K562 (cell line): ENCODE measurements at regions not wholly inside any gene's neighbourhood (a gene's known extent, or its start where the extent isn't known, plus 50 kb on each side); places are given as distances from the start of the nearest gene placed in this dataset.

Experiments used
- ATAC-seq: fragments of 200-7000 bp; cut with Tn5 transposase; 3 replicates; pipeline ENCODE4 v1.9.1; 2020; ENCODE audit warnings: moderate library complexity
- BruUV-seq: library from RNA; stranded (reverse); fragments of 400-500 nt; replicated peaks from 2 replicates; lab custom pipeline; 2021; lab: Mats Ljungman, UMichigan
- CTCF ChIA-PET: fragments of 300-600 bp; formaldehyde crosslinking; extraction: SDS; loops from one replicate; lab custom pipeline; 2021; ENCODE audit warnings: low intra/inter-chr PET ratio; lab: Yijun Ruan, JAX
- POLR2A ChIA-PET: fragments of 300-600, 350-650 bp; sonication (Branson Sonifier 250); formaldehyde crosslinking; extraction: SDS; loops from one replicate; lab custom pipeline; 2021; ENCODE audit warnings: antibody characterized with exemption, inconsistent platforms; lab: Yijun Ruan, JAX
- DNase-seq, 4 experiments: peaks; one replicate each; pipeline versions ENCODE4 v3.0.0 to v3.0.0-alpha.2; 2011 to 2018; ENCODE audit warnings: low spot score in 3 of 4, mixed read lengths in 3 of 4; ENCODE audit errors: extremely low read depth in 1 of 4
- FAIRE-seq: peaks from 2 replicates; lab custom pipeline; 2011; peaks lifted over from hg19 to GRCh38; lab: Jason Lieb, UNC
- H2AFZ ChIP-seq: 2 replicates; pipeline ENCODE4 v1.6.0; 2011; ENCODE audit warnings: low read depth, low read length, control low read depth, inconsistent platforms
- H3K27ac ChIP-seq: fragments of 200-600 bp; 3 replicates; pipeline ENCODE4 v1.8.0; 2011; ENCODE audit warnings: low read depth, mild to moderate bottlenecking, control low read depth, inconsistent platforms, low read length, moderate library complexity, mixed read lengths; ENCODE audit errors: extremely low read depth
- H3K27me3 ChIP-seq, 2 experiments: fragments of 300-600 bp in 1 of 2; 2 replicates in 1 of 2; 3 replicates in 1 of 2; pipeline versions ENCODE4 v1.6.0 to v1.8.0; 2011; ENCODE audit warnings: inconsistent platforms in 2 of 2, low read length in 2 of 2, mild to moderate bottlenecking in 1 of 2, mixed read lengths in 1 of 2, moderate library complexity in 1 of 2; ENCODE audit not compliant: control insufficient read depth in 2 of 2, insufficient read depth in 2 of 2
- H3K36me3 ChIP-seq: fragments of 300-600 bp; 3 replicates; pipeline ENCODE4 v1.8.0; 2011; ENCODE audit warnings: mild to moderate bottlenecking, low read length, inconsistent platforms; ENCODE audit not compliant: control insufficient read depth, insufficient read depth
- H3K4me1 ChIP-seq, 2 experiments: fragments of 200-600 bp in 1 of 2; replicated peaks in 1 of 2; 2 replicates in 1 of 2; 3 replicates in 1 of 2; pipeline versions ENCODE4 v1.5.1 to v1.8.0; 2011; ENCODE audit warnings: inconsistent platforms in 2 of 2, low read length in 2 of 2, mild to moderate bottlenecking in 1 of 2, mixed read lengths in 1 of 2, moderate library complexity in 1 of 2; ENCODE audit not compliant: control insufficient read depth in 2 of 2, insufficient read depth in 2 of 2
- H3K4me2 ChIP-seq: 2 replicates; pipeline ENCODE4 v1.6.1; 2011; ENCODE audit warnings: low read length, control low read depth, inconsistent platforms, mixed read lengths; ENCODE audit not compliant: insufficient read depth
- H3K4me3 ChIP-seq: fragments of 200-600 bp; sonication (generic), shearing (Covaris generic); 2 replicates; pipeline ENCODE4 v1.5.1; 2016; ENCODE audit warnings: control low read depth, inconsistent platforms
- H3K79me2 ChIP-seq: fragments of 200-600 bp; 3 replicates; pipeline ENCODE4 v1.8.0; 2011; ENCODE audit warnings: low read length, inconsistent platforms; ENCODE audit not compliant: control insufficient read depth, insufficient read depth
- H3K9ac ChIP-seq, 2 experiments: 2 replicates each; pipeline versions ENCODE4 v1.6.0 to v1.6.1; 2011; ENCODE audit warnings: low read depth in 2 of 2, low read length in 2 of 2, control low read depth in 1 of 2, inconsistent platforms in 1 of 2, mild to moderate bottlenecking in 1 of 2, mixed read lengths in 1 of 2; ENCODE audit not compliant: insufficient read depth in 1 of 2
- H3K9me1 ChIP-seq: one replicate; pipeline ENCODE4 v1.6.0; 2011; ENCODE audit warnings: inconsistent platforms, mild to moderate bottlenecking, low read length, moderate library complexity; ENCODE audit not compliant: control insufficient read depth, insufficient read depth
- H3K9me3 ChIP-seq: replicated peaks from 2 replicates; pipeline ENCODE4 v1.5.1; 2011; ENCODE audit warnings: low read depth, low read length, inconsistent platforms; ENCODE audit not compliant: control insufficient read depth, insufficient read depth
- H4K20me1 ChIP-seq: replicated peaks from 2 replicates; pipeline ENCODE4 v1.6.1; 2011; ENCODE audit warnings: low read length, inconsistent platforms, mixed read lengths; ENCODE audit not compliant: control insufficient read depth, insufficient read depth
- ARHGAP35 ChIP-seq: fragments of 450-650 bp; IDR thresholded peaks from 2 replicates; pipeline ENCODE4 v1.6.1; 2018; ENCODE audit not compliant: partially characterized antibody
- CBX3 ChIP-seq, 2 experiments: IDR thresholded peaks; 1 replicate in 1 of 2; 2 replicates in 1 of 2; pipeline ENCODE4 v1.6.1; 2012; ENCODE audit warnings: inconsistent platforms in 2 of 2, low read length in 2 of 2, borderline replicate concordance in 1 of 2, control low read depth in 1 of 2
- FOXA3 ChIP-seq, 2 experiments: fragments of 450-650 bp in 1 of 2; sonication (generic) in 1 of 2; formaldehyde crosslinking; IDR thresholded peaks in 1 of 2; conservative IDR thresholded peaks in 1 of 2; 2 replicates each; pipeline versions ENCODE4 v1.4.0 to v1.8.0; 2020 to 2022; ENCODE audit warnings: mild to moderate bottlenecking in 2 of 2, missing genetic modification reagents in 1 of 2
- FOXP1 ChIP-seq: sonication (generic); formaldehyde crosslinking; IDR thresholded peaks from 2 replicates; pipeline ENCODE4 v1.8.0; 2022; ENCODE audit warnings: mild to moderate bottlenecking, missing genetic modification reagents
- GATAD2A ChIP-seq: fragments of 450-650 bp; IDR thresholded peaks from 2 replicates; pipeline ENCODE4 v1.6.1; 2017
- JUNB ChIP-seq: fragments of 450-650 bp; formaldehyde crosslinking; conservative IDR thresholded peaks from 2 replicates; pipeline ENCODE4 v1.4.0; 2020; ENCODE audit warnings: mild to moderate bottlenecking
- MYC ChIP-seq, 2 experiments: fragments of 250-450 bp in 1 of 2; sonication (Bioruptor Pico) in 1 of 2; IDR thresholded peaks; 2 replicates each; pipeline versions ENCODE4 v1.5.1 to v1.6.1; 2012 to 2021; ENCODE audit warnings: low read depth in 2 of 2, borderline replicate concordance in 1 of 2, improper control_type of control experiment in 1 of 2, low read length in 1 of 2, mild to moderate bottlenecking in 1 of 2, moderate library complexity in 1 of 2
- NR3C1 ChIP-seq: sonication (generic); formaldehyde crosslinking; IDR thresholded peaks from 2 replicates; pipeline ENCODE4 v1.8.1; 2022; ENCODE audit warnings: missing genetic modification reagents
- OTX1 ChIP-seq: fragments of 450-650 bp; formaldehyde crosslinking; IDR thresholded peaks from 2 replicates; pipeline ENCODE4 v1.4.0; 2022; ENCODE audit warnings: mild to moderate bottlenecking
- POLR2G ChIP-seq: fragments of 200-400 bp; formaldehyde crosslinking; IDR thresholded peaks from 2 replicates; pipeline ENCODE4 v1.6.1; 2017; ENCODE audit warnings: low read depth, mild to moderate bottlenecking, antibody characterized with exemption, low read length, moderate library complexity
- RBM14 ChIP-seq: fragments of 200-400 bp; formaldehyde crosslinking; IDR thresholded peaks from 2 replicates; pipeline ENCODE4 v1.6.1; 2018; ENCODE audit warnings: low read depth, mild to moderate bottlenecking, low read length, moderate library complexity, borderline replicate concordance; ENCODE audit not compliant: insufficient read depth
- SMAD1 ChIP-seq: fragments of 150-350 bp; IDR thresholded peaks from 2 replicates; pipeline ENCODE4 v1.6.1; 2014; ENCODE audit warnings: low read length, low read depth; ENCODE audit not compliant: partially characterized antibody
- TGIF2 ChIP-seq: sonication (generic); formaldehyde crosslinking; IDR thresholded peaks from 2 replicates; pipeline ENCODE4 v1.8.1; 2022; ENCODE audit warnings: mild to moderate bottlenecking, missing genetic modification reagents, moderate library complexity
- ZNF217 ChIP-seq: sonication (generic); formaldehyde crosslinking; IDR thresholded peaks from 2 replicates; pipeline ENCODE4 v1.8.0; 2022; ENCODE audit warnings: mild to moderate bottlenecking, missing genetic modification reagents
- ZNF766 ChIP-seq: fragments of 200-800 bp; sonication (Bioruptor generic); conservative IDR thresholded peaks from 2 replicates; pipeline ENCODE4 v1.6.1; 2016; ENCODE audit warnings: missing genetic modification characterization, missing compliant biosample characterization
- WGBS: fragments of 100-300 bp; shearing (Covaris generic); methylation state at CpG from one replicate; pipeline ENCODE4 v1.1.6; 2016; ENCODE audit warnings: low coverage, mixed read lengths; ENCODE audit not compliant: insufficient coverage; ENCODE audit errors: missing lambda C conversion rate; 5-methylcytosine and 5-hydroxymethylcytosine counted together
- in situ Hi-C: fragments of 300-500 bp; cut with MboI; formaldehyde crosslinking; loops from 4 replicates; pipeline ENCODE4 v1.15.0; 2018; ENCODE audit warnings: inconsistent platforms, mixed read lengths
- intact Hi-C: fragments of 100-400 bp; cut with micrococcal nuclease; formaldehyde crosslinking; loops from 2 replicates; pipeline ENCODE4 v1.14.2; 2022
- TF ChIP-seq, protein P1 (sequence below): fragments of 250-450 bp; sonication (Bioruptor Pico); IDR thresholded peaks from 2 replicates; pipeline ENCODE4 v1.4.0; 2020; ENCODE audit warnings: mild to moderate bottlenecking, moderate library complexity
- TF ChIP-seq, protein P2 (sequence below): fragments of 450-650 bp; IDR thresholded peaks from 2 replicates; pipeline ENCODE4 v1.6.1; 2016; ENCODE audit warnings: borderline replicate concordance

- no peaks in the 10 kb centered on the region for H3K9me3 ChIP-seq
- DNase-seq (no peak), ATAC-seq (no peak), FAIRE-seq (no peak)
- ChIA-PET CTCF (no interaction called here), POLR2A (interaction anchor here (0.6 kb wide), 1 partner anchor 772 kb away, joined by 4 read pairs; no protein-coding TSS in a partner anchor)
- BruUV-seq, result no TSS peak
- WGBS, result 1% methylated on average over 9 of the region's 16 CpGs
- no peak overlapping the region for H2AFZ ChIP-seq
- in situ Hi-C loops (no loop called here), intact Hi-C loops (loop anchor here (10.0 kb wide), 1 partner anchor 240 kb away; no protein-coding TSS in a partner anchor)
- no peak overlapping the region for H3K4me3 ChIP-seq
- H4K20me1 ChIP-seq, result no peaks in the 10 kb centered on the region
- no peaks in the 10 kb centered on the region for H3K27me3 ChIP-seq
- H3K79me2 ChIP-seq, result no peaks in the 10 kb centered on the region
- no peaks in the 10 kb centered on the region for H3K4me1 ChIP-seq
- no peaks in the 10 kb centered on the region for H3K36me3 ChIP-seq
- H3K4me2 ChIP-seq, result no peak overlapping the region
- H3K9ac ChIP-seq, result no peak overlapping the region
- H3K27ac ChIP-seq, result no peak overlapping the region
- H3K9me1 ChIP-seq, result no peaks in the 10 kb centered on the region
- TF ChIP-seq MYC (IDR thresholded peaks at IDR 0.05; ENCODE audit: low read depth, low read length) (no peak), MYC (CRISPR knock-in tag; IDR thresholded peaks at IDR 0.05; ENCODE audit: borderline replicate concordance, low read depth) (no peak), TGIF2 (CRISPR knock-in tag) (no peak), NR3C1 (CRISPR knock-in tag) (no peak), ZNF766 (CRISPR knock-in tag) (no peak), FOXP1 (CRISPR knock-in tag) (no peak), ARHGAP35 (no peak), OTX1 (CRISPR knock-in tag) (no peak), CBX3 (IDR thresholded peaks at IDR 0.05; ENCODE audit: borderline replicate concordance in 1 of 2, low read length in 2 of 2) (no peak), POLR2G (no peak), RBM14 (no peak), SMAD1 (no peak), JUNB (CRISPR knock-in tag) (no peak), GATAD2A (no peak), ZNF217 (CRISPR knock-in tag) (no peak), FOXA3 (CRISPR knock-in tag; conservative IDR thresholded peaks at IDR 0.05 in 1 of 2, IDR thresholded peaks at IDR 0.05 in 1 of 2) (no peak)
- TF ChIP-seq, protein P1, sequence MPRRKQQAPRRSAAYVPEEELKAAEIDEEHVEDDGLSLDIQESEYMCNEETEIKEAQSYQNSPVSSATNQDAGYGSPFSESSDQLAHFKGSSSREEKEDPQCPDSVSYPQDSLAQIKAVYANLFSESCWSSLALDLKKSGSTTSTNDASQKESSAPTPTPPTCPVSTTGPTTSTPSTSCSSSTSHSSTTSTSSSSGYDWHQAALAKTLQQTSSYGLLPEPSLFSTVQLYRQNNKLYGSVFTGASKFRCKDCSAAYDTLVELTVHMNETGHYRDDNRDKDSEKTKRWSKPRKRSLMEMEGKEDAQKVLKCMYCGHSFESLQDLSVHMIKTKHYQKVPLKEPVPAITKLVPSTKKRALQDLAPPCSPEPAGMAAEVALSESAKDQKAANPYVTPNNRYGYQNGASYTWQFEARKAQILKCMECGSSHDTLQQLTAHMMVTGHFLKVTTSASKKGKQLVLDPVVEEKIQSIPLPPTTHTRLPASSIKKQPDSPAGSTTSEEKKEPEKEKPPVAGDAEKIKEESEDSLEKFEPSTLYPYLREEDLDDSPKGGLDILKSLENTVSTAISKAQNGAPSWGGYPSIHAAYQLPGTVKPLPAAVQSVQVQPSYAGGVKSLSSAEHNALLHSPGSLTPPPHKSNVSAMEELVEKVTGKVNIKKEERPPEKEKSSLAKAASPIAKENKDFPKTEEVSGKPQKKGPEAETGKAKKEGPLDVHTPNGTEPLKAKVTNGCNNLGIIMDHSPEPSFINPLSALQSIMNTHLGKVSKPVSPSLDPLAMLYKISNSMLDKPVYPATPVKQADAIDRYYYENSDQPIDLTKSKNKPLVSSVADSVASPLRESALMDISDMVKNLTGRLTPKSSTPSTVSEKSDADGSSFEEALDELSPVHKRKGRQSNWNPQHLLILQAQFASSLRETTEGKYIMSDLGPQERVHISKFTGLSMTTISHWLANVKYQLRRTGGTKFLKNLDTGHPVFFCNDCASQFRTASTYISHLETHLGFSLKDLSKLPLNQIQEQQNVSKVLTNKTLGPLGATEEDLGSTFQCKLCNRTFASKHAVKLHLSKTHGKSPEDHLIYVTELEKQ (CRISPR knock-in tag), result no peak
- TF ChIP-seq, protein P2, sequence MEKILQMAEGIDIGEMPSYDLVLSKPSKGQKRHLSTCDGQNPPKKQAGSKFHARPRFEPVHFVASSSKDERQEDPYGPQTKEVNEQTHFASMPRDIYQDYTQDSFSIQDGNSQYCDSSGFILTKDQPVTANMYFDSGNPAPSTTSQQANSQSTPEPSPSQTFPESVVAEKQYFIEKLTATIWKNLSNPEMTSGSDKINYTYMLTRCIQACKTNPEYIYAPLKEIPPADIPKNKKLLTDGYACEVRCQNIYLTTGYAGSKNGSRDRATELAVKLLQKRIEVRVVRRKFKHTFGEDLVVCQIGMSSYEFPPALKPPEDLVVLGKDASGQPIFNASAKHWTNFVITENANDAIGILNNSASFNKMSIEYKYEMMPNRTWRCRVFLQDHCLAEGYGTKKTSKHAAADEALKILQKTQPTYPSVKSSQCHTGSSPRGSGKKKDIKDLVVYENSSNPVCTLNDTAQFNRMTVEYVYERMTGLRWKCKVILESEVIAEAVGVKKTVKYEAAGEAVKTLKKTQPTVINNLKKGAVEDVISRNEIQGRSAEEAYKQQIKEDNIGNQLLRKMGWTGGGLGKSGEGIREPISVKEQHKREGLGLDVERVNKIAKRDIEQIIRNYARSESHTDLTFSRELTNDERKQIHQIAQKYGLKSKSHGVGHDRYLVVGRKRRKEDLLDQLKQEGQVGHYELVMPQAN, result no peak
Observed at GRCh38 chr9:71524996-71525580, 243.2 kb downstream of the CEMIP2 start.
